ENCODE measurements at regions not wholly inside any gene's neighbourhood (a gene's known extent, or its start where the extent isn't known, plus 50 kb on each side); places are given as distances from the start of the nearest gene placed in this dataset.

DNA sequence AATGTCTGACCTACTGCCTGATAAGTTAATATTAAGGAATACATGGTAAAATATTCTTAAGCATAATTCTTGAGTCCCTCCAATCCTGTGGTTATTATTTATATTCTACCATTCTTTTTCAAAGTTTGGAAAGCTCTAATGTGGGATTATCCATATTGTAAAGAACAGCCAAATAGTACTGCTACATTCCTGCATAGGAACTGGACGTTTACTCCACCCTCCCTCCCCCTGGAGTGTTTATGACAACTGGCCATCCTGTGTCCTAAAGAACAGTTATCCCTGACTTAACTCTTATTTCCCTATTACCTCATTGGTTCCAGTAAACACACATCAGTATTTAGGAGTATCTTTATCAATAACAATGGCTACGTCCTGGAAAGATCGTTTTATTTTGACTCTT lies 308.7 kb upstream of the TFAP2D start:
- TF ChIP-seq GLIS3 (CRISPR knock-in tag; IDR thresholded peaks at IDR 0.05) (no peak), OSR1 (CRISPR knock-in tag; IDR thresholded peaks at IDR 0.05) (no peak), TOX (CRISPR knock-in tag; IDR thresholded peaks at IDR 0.05; ENCODE audit: borderline replicate concordance) (no peak), SNAI2 (CRISPR knock-in tag; IDR thresholded peaks at IDR 0.05) (no peak), ZFP3 (CRISPR knock-in tag; IDR thresholded peaks at IDR 0.05) (no peak), RARB (CRISPR knock-in tag; IDR thresholded peaks at IDR 0.05) (no peak), ZFP30 (CRISPR knock-in tag; IDR thresholded peaks at IDR 0.05) (no peak), ARNTL (CRISPR knock-in tag; IDR thresholded peaks at IDR 0.05; ENCODE audit: borderline replicate concordance, low read depth) (no peak)
- TF ChIP-seq, protein P1, sequence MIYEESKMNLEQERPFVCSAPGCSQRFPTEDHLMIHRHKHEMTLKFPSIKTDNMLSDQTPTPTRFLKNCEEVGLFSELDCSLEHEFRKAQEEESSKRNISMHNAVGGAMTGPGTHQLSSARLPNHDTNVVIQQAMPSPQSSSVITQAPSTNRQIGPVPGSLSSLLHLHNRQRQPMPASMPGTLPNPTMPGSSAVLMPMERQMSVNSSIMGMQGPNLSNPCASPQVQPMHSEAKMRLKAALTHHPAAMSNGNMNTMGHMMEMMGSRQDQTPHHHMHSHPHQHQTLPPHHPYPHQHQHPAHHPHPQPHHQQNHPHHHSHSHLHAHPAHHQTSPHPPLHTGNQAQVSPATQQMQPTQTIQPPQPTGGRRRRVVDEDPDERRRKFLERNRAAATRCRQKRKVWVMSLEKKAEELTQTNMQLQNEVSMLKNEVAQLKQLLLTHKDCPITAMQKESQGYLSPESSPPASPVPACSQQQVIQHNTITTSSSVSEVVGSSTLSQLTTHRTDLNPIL (CRISPR knock-in tag; IDR thresholded peaks at IDR 0.05; ENCODE audit: low read depth): no peak

Data from SK-N-SH treated with all-trans-retinoic acid at 6 μM for 48 hours (cell line).